ENCODE measurements at regions not wholly inside any gene's neighbourhood (a gene's known extent, or its start where the extent isn't known, plus 50 kb on each side); places are given as distances from the start of the nearest gene placed in this dataset.

GRCh38 chr14:96944297-96944696 is 147.1 kb downstream of the VRK1 start:
- no peak for TF ChIP-seq EZH2 (IDR thresholded peaks at IDR 0.05; ENCODE audit: insufficient read depth, poor library complexity, severe bottlenecking)
- TF ChIP-seq EZH2phosphoT487 (IDR thresholded peaks at IDR 0.05; ENCODE audit: insufficient read depth, low read depth) = no peak

Measured in GM23248 (cell line).